ENCODE measurements at regions not wholly inside any gene's neighbourhood (a gene's known extent, or its start where the extent isn't known, plus 50 kb on each side); places are given as distances from the start of the nearest gene placed in this dataset.
"Not testable (repeated sequence)": the region's sequence is repeated elsewhere in the genome, so short reads cannot be mapped to it uniquely, and the experiment has no call there.

- H3K27me3 ChIP-seq (ENCODE audit: control insufficient read depth in 3 of 3, insufficient read depth in 3 of 3, low read length in 3 of 3): peaks cover 0 to 8% (median 3%) of the 10 kb centered on the region in 3 donors
- no peaks in the 10 kb centered on the region for H3K36me3 ChIP-seq (ENCODE audit: control insufficient read depth in 3 of 3, insufficient read depth in 2 of 3, low read depth in 1 of 3, low read length in 3 of 3)
- 55 to 81% (median 75%) methylated on average over 3 of the region's 3 CpGs for WGBS, 3 donors
- H3K4me3 ChIP-seq (ENCODE audit: low read depth in 1 of 3, low read length in 3 of 3): no peak overlapping the region
- H3K4me1 ChIP-seq (ENCODE audit: control insufficient read depth in 3 of 3, insufficient read depth in 2 of 3, low read depth in 1 of 3, low read length in 2 of 3): no peaks in the 10 kb centered on the region
- H3K27ac ChIP-seq (ENCODE audit: low read depth in 1 of 3, low read length in 2 of 3): no peak overlapping the region
- DNase-seq: no peak
- peaks cover 0 to 5% of the 10 kb centered on the region in 2 donors for H3K9me3 ChIP-seq (ENCODE audit: control insufficient read depth in 2 of 2, insufficient read depth in 1 of 2, low read depth in 1 of 2, low read length in 1 of 2)
- FAIRE-seq: no peak
These were observed 97.7 kb upstream of the FAM204A start for GRCh38 chr10:118439824-118440223.

DNA sequence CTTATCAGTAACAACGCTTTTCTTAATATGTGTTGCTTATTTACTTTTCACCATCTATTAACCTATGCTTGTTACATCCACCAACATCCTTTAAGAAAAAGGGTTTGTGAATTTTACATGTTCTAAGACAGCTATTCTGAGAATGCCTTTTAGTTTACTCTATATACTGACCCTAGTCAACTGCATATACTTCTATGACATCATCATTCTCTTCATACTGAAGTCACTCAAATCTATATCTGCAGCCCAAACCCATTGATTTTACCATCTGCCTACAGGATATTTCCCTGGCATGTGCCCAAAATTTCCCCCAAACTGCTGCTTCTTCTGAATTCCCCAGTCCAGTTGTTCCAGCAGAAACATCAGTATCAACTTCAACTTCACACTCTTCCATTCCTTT, 94.6 kb upstream of the FAM204A start:
- FAIRE-seq (no peak), DNase-seq (no peak)
- H3K27ac ChIP-seq (ENCODE audit: low read depth in 1 of 3, low read length in 2 of 3): no peak overlapping the region
- H3K4me3 ChIP-seq (ENCODE audit: low read depth in 1 of 3, low read length in 3 of 3): no peak overlapping the region
- no peaks in the 10 kb centered on the region for H3K4me1 ChIP-seq (ENCODE audit: control insufficient read depth in 3 of 3, insufficient read depth in 2 of 3, low read depth in 1 of 3, low read length in 2 of 3)
- H3K36me3 ChIP-seq (ENCODE audit: control insufficient read depth in 3 of 3, insufficient read depth in 2 of 3, low read depth in 1 of 3, low read length in 3 of 3): no peaks in the 10 kb centered on the region
- H3K9me3 ChIP-seq (ENCODE audit: control insufficient read depth in 2 of 2, insufficient read depth in 1 of 2, low read depth in 1 of 2, low read length in 1 of 2): peaks cover 0 to under 1% of the 10 kb centered on the region in 2 donors
- WGBS, 3 donors: 25 to 49% (median 39%) methylated on average over 1 of the region's 1 CpG
- H3K27me3 ChIP-seq (ENCODE audit: control insufficient read depth in 3 of 3, insufficient read depth in 3 of 3, low read length in 3 of 3): peaks cover 0 to 5% (median 3%) of the 10 kb centered on the region in 3 donors

DNA sequence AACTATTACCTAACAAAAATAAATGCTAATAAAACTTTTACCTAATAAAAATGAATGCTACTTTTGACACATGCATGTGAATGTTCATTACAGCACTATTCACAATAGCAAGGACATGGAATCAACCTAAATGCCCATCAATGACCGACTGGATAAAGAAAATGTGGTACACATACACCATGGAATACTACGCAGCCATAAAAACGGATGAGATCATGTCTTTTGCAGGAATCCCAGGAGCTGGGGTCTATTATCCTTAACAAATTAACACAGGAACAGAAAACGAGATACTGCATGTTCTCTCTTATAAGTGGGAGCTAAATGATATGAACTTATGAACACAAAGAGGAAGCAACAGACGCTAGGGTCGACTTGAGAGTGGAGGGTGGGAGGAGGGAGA, 88.1 kb upstream of the FAM204A start:
- H3K36me3 ChIP-seq (ENCODE audit: control insufficient read depth in 3 of 3, insufficient read depth in 2 of 3, low read depth in 1 of 3, low read length in 3 of 3): no peaks in the 10 kb centered on the region
- FAIRE-seq: no peak
- 87 to 90% (median 89%) methylated on average over 6 of the region's 6 CpGs for WGBS, 3 donors
- no peak overlapping the region for H3K27ac ChIP-seq (ENCODE audit: low read depth in 1 of 3, low read length in 2 of 3)
- H3K4me1 ChIP-seq (ENCODE audit: control insufficient read depth in 3 of 3, insufficient read depth in 2 of 3, low read depth in 1 of 3, low read length in 2 of 3): no peaks in the 10 kb centered on the region
- H3K27me3 ChIP-seq (ENCODE audit: control insufficient read depth in 3 of 3, insufficient read depth in 3 of 3, low read length in 3 of 3): no peaks in the 10 kb centered on the region
- no peak overlapping the region for H3K4me3 ChIP-seq (ENCODE audit: low read depth in 1 of 3, low read length in 3 of 3)
- peaks cover 0 to 2% of the 10 kb centered on the region in 2 donors for H3K9me3 ChIP-seq (ENCODE audit: control insufficient read depth in 2 of 2, insufficient read depth in 1 of 2, low read depth in 1 of 2, low read length in 1 of 2)
- DNase-seq: no peak

- Histone ChIP-seq H3K9me3 (ENCODE audit: control insufficient read depth in 2 of 2, insufficient read depth in 1 of 2, low read depth in 1 of 2, low read length in 1 of 2) (no peaks in the 10 kb centered on the region), H3K4me3 (ENCODE audit: low read depth in 1 of 3, low read length in 3 of 3) (no peak overlapping the region), H3K27ac (ENCODE audit: low read depth in 1 of 3, low read length in 2 of 3) (no peak overlapping the region), H3K36me3 (ENCODE audit: control insufficient read depth in 3 of 3, insufficient read depth in 2 of 3, low read depth in 1 of 3, low read length in 3 of 3) (no peaks in the 10 kb centered on the region), H3K27me3 (ENCODE audit: control insufficient read depth in 3 of 3, insufficient read depth in 3 of 3, low read length in 3 of 3) (peaks cover 0 to 7% (median 3%) of the 10 kb centered on the region in 3 donors), H3K4me1 (ENCODE audit: control insufficient read depth in 3 of 3, insufficient read depth in 2 of 3, low read depth in 1 of 3, low read length in 2 of 3) (no peaks in the 10 kb centered on the region)
- DNase-seq (peak; percentile 82 to 91), FAIRE-seq (no peak)
- 17 to 25% (median 21%) methylated on average over 15 of the region's 15 CpGs for WGBS, 3 donors
These were observed 81.8 kb upstream of the FAM204A start for GRCh38 chr10:118423800-118424442.

DNA sequence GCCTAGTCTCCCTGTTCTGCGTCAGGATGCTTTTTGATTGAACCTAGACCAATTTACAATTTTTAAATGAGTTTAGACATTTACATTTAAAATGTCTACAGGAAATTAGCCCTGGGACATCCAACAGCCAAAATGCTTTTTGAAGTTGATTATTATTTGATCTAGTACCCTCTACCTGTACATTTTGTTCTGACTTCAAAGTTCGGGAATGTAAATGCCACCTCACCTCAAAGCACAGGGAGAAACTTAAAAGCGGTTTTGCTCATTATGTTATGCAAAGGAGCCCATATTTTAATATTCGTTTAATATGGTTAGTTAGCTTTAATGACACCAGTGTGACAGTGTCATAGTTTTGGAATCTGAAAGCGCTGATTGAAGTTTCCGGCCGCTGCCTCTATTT, 80.1 kb upstream of the FAM204A start:
- Histone ChIP-seq H3K9me3 (ENCODE audit: control insufficient read depth in 2 of 2, insufficient read depth in 1 of 2, low read depth in 1 of 2, low read length in 1 of 2) (no peaks in the 10 kb centered on the region), H3K4me1 (ENCODE audit: control insufficient read depth in 3 of 3, insufficient read depth in 2 of 3, low read depth in 1 of 3, low read length in 2 of 3) (no peaks in the 10 kb centered on the region), H3K27me3 (ENCODE audit: control insufficient read depth in 3 of 3, insufficient read depth in 3 of 3, low read length in 3 of 3) (peaks cover 0 to 7% (median 3%) of the 10 kb centered on the region in 3 donors), H3K36me3 (ENCODE audit: control insufficient read depth in 3 of 3, insufficient read depth in 2 of 3, low read depth in 1 of 3, low read length in 3 of 3) (no peaks in the 10 kb centered on the region), H3K27ac (ENCODE audit: low read depth in 1 of 3, low read length in 2 of 3) (no peak overlapping the region), H3K4me3 (ENCODE audit: low read depth in 1 of 3, low read length in 3 of 3) (no peak overlapping the region)
- DNase-seq (no peak), FAIRE-seq (no peak)
- 58 to 71% (median 68%) methylated on average over 7 of the region's 7 CpGs for WGBS, 3 donors

DNA sequence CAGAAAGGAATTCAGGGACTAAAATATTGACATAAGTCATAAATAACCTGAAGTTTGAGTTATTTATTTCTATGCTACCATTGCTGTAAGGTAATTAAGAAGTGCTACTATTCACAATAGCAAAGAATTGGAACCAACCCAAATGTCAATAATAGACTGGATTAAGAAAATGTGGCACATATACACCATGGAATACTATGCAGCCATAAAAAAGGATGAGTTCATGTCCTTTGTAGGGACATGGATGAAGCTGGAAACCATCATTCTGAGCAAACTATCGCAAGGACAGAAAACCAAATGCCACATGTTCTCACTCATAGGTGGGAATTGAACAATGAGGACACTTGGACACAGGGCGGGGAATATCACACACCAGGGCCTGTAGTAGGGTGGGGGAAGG, 77.9 kb upstream of the FAM204A start:
- H3K9me3 ChIP-seq (ENCODE audit: control insufficient read depth in 2 of 2, insufficient read depth in 1 of 2, low read depth in 1 of 2, low read length in 1 of 2); H3K27ac ChIP-seq (ENCODE audit: low read depth in 1 of 3, low read length in 2 of 3); H3K27me3 ChIP-seq (ENCODE audit: control insufficient read depth in 3 of 3, insufficient read depth in 3 of 3, low read length in 3 of 3); H3K4me1 ChIP-seq (ENCODE audit: control insufficient read depth in 3 of 3, insufficient read depth in 2 of 3, low read depth in 1 of 3, low read length in 2 of 3); FAIRE-seq; H3K4me3 ChIP-seq (ENCODE audit: low read depth in 1 of 3, low read length in 3 of 3); DNase-seq; H3K36me3 ChIP-seq (ENCODE audit: control insufficient read depth in 3 of 3, insufficient read depth in 2 of 3, low read depth in 1 of 3, low read length in 3 of 3): not testable (repeated sequence)
- WGBS, 3 donors: 90 to 100% (median 96%) methylated on average over 2 of the region's 2 CpGs

GRCh38 chr10:118412932-118413331, 70.8 kb upstream of the FAM204A start:
- H3K4me3 ChIP-seq (ENCODE audit: low read depth in 1 of 3, low read length in 3 of 3): no peak overlapping the region
- H3K4me1 ChIP-seq (ENCODE audit: control insufficient read depth in 3 of 3, insufficient read depth in 2 of 3, low read depth in 1 of 3, low read length in 2 of 3): peaks cover 0 to 9% (median 0%) of the 10 kb centered on the region in 3 donors
- no peak for FAIRE-seq
- 75 to 76% (median 76%) methylated on average over 8 of the region's 8 CpGs for WGBS, 3 donors
- H3K27ac ChIP-seq (ENCODE audit: low read depth in 1 of 3, low read length in 2 of 3): no peak overlapping the region
- no peaks in the 10 kb centered on the region for H3K9me3 ChIP-seq (ENCODE audit: control insufficient read depth in 2 of 2, insufficient read depth in 1 of 2, low read depth in 1 of 2, low read length in 1 of 2)
- H3K36me3 ChIP-seq (ENCODE audit: control insufficient read depth in 3 of 3, insufficient read depth in 2 of 3, low read depth in 1 of 3, low read length in 3 of 3): no peaks in the 10 kb centered on the region
- H3K27me3 ChIP-seq (ENCODE audit: control insufficient read depth in 3 of 3, insufficient read depth in 3 of 3, low read length in 3 of 3): peaks cover 0 to 4% (median 0%) of the 10 kb centered on the region in 3 donors
- no peak for DNase-seq

DNA sequence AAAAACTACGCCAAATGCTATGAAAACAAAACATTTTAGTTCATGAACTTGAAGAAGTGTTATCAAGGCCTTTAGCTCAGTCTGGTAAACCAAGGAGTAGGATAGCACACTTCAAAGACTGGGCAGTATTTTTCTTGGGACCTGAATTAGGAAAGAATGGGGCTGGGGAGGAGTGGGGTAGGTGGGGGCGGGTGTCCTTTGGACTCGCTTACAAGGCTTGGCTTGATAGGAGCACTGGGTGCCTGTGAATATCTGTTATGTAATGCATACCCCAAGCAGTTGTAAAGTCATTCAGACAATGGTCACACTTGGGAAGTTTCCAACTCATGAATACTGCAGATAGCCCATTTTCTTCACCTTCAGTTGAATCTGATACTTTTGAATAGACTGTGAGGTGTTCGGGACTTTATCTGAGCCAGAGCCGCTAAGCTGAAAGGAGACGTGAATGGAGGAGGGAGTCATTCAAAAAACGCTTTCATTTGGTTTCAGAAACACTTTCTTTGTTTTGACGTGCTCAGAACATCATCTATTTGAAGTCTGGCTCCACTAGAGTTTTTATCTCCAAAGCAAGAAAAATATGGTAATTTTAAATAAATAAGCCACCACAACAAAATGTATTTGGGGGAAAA, 70.1 kb upstream of the FAM204A start:
- Histone ChIP-seq H3K27me3 (ENCODE audit: control insufficient read depth in 3 of 3, insufficient read depth in 3 of 3, low read length in 3 of 3) (peaks cover 0 to 4% (median 0%) of the 10 kb centered on the region in 3 donors), H3K4me3 (ENCODE audit: low read depth in 1 of 3, low read length in 3 of 3) (no peak overlapping the region), H3K9me3 (ENCODE audit: control insufficient read depth in 2 of 2, insufficient read depth in 1 of 2, low read depth in 1 of 2, low read length in 1 of 2) (no peaks in the 10 kb centered on the region), H3K36me3 (ENCODE audit: control insufficient read depth in 3 of 3, insufficient read depth in 2 of 3, low read depth in 1 of 3, low read length in 3 of 3) (no peaks in the 10 kb centered on the region), H3K27ac (ENCODE audit: low read depth in 1 of 3, low read length in 2 of 3) (no peak overlapping the region), H3K4me1 (ENCODE audit: control insufficient read depth in 3 of 3, insufficient read depth in 2 of 3, low read depth in 1 of 3, low read length in 2 of 3) (peaks cover 0 to 9% (median 0%) of the 10 kb centered on the region in 3 donors)
- WGBS, 3 donors: 65 to 70% (median 69%) methylated on average over 8 of the region's 8 CpGs
- no peak for FAIRE-seq
- no peak for DNase-seq
